Skeletal muscle cell (primary cell): ENCODE measurements at regions not wholly inside any gene's neighbourhood (a gene's known extent, or its start where the extent isn't known, plus 50 kb on each side); places are given as distances from the start of the nearest gene placed in this dataset.

Source experiments
- DNase-seq: peaks from one replicate; pipeline ENCODE4 v3.0.0-alpha.2; 2010; ENCODE audit warnings: low read depth
- H3K4me3 ChIP-seq: 2 replicates; pipeline ENCODE4 v1.5.1; 2011; ENCODE audit warnings: low read depth, mild to moderate bottlenecking, control low read depth, low read length, moderate library complexity

GRCh38 chr6:156283091-156283490, 494.1 kb upstream of the ARID1B start:
- DNase-seq: no peak
- no peak overlapping the region for H3K4me3 ChIP-seq

GRCh38 chr6:156282087-156282486, 495.1 kb upstream of the ARID1B start:
- no peak overlapping the region for H3K4me3 ChIP-seq
- no peak for DNase-seq

DNA sequence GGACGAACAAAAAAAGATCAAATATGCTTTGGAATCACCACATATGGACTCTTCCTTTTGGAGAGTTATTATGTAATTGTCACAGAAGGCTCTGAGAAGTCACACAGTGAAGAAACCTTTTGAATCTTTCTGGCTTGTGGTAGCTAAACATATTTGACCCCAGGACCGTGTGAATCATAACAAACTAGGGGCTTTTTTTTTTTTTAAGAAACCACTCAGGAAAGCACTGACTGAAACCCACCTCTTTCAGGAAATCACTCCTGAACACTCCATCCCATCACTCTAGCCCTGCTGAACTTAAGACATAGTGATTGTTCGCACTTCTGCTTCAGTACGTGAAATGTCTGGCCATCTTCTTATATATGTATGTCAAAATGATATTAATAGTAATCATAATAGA, 495.9 kb upstream of the ARID1B start:
- DNase-seq: no peak

GRCh38 chr6:156280065-156280464, 497.1 kb upstream of the ARID1B start:
- no peak overlapping the region for H3K4me3 ChIP-seq
- DNase-seq: no peak

More for the DNA sequence above, 495.9 kb upstream of the ARID1B start:
- H3K4me3 ChIP-seq: no peak overlapping the region

DNA sequence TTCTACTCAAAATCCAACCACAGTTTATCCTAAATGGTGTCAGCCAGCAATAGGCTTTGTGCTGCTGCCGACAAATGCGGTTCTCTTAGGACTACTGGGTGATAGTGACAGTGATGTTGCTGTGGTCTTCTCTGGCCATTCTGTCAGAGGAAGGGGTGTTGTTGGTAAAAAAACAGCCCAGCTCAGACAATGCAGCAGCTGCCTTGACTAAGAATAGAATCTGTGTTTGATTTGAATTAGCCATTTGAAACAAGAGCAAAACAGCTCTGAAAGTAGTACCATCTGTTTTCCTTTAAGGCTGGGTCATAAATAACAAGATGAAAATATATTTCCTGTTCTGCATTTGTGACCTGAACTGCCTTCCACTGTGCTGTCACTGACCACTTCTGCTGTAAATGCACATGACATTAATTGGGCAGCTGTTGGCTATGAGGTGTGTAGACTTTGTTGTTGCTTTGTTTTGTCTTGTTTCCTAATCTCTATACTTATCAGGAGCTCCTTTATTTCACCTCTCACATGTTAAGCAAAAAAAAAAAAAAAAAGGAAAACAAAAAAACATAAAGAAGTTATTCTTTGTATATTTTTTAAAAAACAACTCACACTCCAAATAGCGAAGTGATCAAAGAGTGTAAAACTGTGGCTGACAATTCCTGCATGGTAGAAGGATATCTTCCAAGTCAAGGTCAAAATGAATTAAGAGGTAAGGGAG, 497.8 kb upstream of the ARID1B start:
- DNase-seq: no peak
- no peak overlapping the region for H3K4me3 ChIP-seq

GRCh38 chr6:156273065-156273711, 504.0 kb upstream of the ARID1B start:
- no peak for DNase-seq
- no peak overlapping the region for H3K4me3 ChIP-seq

DNA sequence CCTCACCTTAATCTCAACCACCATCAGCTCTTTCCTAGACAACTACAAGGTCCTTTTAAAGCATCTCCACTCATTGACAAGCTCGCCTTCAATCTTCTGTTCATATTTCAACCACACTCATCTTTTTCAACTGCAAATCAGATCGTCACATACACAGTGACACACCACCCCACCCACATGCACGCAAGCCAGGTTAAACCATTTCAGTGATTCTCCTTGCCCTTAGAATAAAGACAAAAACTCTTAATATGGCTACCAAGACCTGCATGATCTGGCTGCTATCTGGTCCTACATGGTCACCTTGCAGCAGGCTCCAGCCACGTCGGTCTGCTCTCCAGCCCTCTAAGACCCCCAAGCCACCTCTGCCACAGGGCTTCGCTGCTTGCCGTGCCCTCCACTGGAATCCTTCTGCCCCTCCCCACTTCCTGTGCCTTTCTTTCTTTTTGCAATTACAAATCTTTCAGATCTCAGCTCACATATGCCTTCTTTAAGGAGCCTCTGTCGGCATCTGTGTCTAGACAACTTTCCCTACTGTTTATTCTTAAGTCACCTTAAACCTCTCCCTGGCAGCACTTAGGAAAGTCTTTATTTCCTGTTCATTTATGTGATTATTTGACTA, 507.3 kb upstream of the ARID1B start:
- H3K4me3 ChIP-seq: no peak overlapping the region

DNA sequence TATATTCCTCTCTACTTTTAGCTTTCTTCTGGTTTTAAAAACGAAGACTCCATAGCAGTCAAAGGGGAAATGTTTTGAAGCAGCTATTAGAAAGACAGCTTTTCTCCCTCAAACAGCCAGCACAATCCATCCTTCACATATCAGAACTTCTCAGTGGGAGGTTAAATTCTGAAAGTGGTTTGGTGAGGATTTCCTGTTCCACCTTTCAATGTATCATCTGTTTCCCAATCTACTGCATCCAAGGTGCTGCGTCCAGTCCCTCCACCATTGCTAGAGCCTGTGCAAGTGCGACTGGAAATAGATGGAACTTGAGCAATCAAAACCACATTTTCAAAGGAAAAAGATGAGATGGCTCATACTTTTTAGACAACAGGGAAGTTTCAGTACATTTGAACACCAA, 508.3 kb upstream of the ARID1B start:
- H3K4me3 ChIP-seq: no peak overlapping the region
- DNase-seq: no peak

More for the DNA sequence above, 507.3 kb upstream of the ARID1B start:
- DNase-seq: no peak

- DNase-seq: no peak
- no peak overlapping the region for H3K4me3 ChIP-seq
Measured at GRCh38 chr6:156262014-156262413, 515.2 kb upstream of the ARID1B start.

- DNase-seq: no peak
- H3K4me3 ChIP-seq: no peak overlapping the region
Measured at GRCh38 chr6:156260815-156261214, 516.4 kb upstream of the ARID1B start.

GRCh38 chr6:156258981-156259380, 518.2 kb upstream of the ARID1B start:
- DNase-seq: no peak
- H3K4me3 ChIP-seq: no peak overlapping the region

- no peak overlapping the region for H3K4me3 ChIP-seq
- no peak for DNase-seq
Measured at GRCh38 chr6:156256161-156256560, 521.0 kb upstream of the ARID1B start.

- DNase-seq: no peak
- no peak overlapping the region for H3K4me3 ChIP-seq
Measured at GRCh38 chr6:156254240-156254639, 522.9 kb upstream of the ARID1B start.

- no peak overlapping the region for H3K4me3 ChIP-seq
- DNase-seq: no peak
Measured at GRCh38 chr6:156250593-156250992, 526.6 kb upstream of the ARID1B start.

DNA sequence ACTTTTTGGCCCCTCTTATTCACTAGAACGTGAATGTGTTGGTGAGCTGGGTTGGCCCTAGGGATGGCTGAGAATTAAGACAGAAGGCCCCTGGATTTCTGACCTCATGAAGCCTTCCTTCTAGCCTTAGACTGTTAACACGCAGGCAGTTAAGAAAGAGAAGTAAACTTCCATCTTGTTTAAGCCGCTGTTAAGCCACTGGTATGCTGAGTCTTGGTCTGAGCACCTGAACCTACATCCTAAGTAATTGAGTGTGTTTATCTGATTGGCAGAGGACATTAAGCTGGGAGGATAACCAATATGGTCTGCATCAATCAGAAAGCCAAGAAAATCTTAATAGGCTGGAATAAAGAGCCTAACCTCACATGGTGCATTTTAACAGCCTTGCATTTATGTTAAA, 535.0 kb upstream of the ARID1B start:
- H3K4me3 ChIP-seq: no peak overlapping the region
- no peak for DNase-seq

GRCh38 chr6:156231026-156231765, 546.0 kb upstream of the ARID1B start:
- no peak overlapping the region for H3K4me3 ChIP-seq
- DNase-seq: no peak

DNA sequence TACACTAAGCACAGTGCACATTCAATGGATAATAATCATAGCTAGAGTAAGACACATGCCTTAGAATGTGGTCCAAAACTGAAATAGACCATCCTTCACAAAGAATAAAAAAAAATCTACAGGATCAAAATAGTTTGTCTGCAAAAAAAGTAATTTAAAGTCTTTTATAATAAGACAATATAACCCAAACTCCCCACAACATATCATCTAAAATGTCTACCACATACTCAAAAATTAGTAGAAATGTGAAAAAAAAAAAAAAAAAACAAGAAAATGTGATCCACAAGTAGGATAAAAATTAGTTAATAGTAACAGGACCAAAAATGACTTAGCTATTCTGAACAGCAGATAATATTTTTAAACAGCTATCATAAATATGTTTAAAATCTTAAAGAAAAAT, 557.2 kb upstream of the ARID1B start:
- no peak overlapping the region for H3K4me3 ChIP-seq
- no peak for DNase-seq

- no peak for DNase-seq
- no peak overlapping the region for H3K4me3 ChIP-seq
Measured at GRCh38 chr6:156205678-156206077, 571.5 kb upstream of the ARID1B start.

- no peak for DNase-seq
- no peak overlapping the region for H3K4me3 ChIP-seq
Measured at GRCh38 chr6:156199182-156199581, 578.0 kb upstream of the ARID1B start.

GRCh38 chr6:156197513-156197912, 579.7 kb upstream of the ARID1B start:
- H3K4me3 ChIP-seq: no peak overlapping the region
- DNase-seq: no peak
